HG02571 (cell line): ENCODE measurements at regions not wholly inside any gene's neighbourhood (a gene's known extent, or its start where the extent isn't known, plus 50 kb on each side); places are given as distances from the start of the nearest gene placed in this dataset.

Experiments used
- ATAC-seq: cut with Tn5 transposase; IDR thresholded peaks from one replicate; pipeline ENCODE4 v1.9.1; 2021; ENCODE audit warnings: mild to moderate bottlenecking, moderate library complexity; ENCODE audit not compliant: unreplicated experiment

DNA sequence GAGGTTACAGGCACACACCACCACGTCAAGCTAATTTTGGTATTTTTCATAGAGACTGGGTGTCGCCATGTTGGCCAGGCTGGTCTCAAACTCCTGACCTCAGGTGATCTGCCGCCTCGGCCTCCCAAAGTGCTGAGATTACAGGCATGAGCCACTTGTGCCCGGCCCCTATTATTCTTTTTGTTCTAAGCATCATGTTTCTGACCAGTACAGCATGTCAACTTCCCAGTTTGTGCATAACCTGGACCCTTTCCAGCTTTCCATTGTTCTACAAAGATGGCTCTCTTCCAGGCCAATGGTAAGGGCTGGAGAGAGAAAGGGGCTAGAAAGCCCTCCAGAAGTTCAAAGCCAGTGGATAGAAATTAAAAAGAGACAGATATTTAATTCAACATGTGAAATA is 91.3 kb upstream of the TNFAIP3 start:
- no peak for ATAC-seq

GRCh38 chr6:137776256-137776655 is 90.8 kb upstream of the TNFAIP3 start:
- ATAC-seq, result no peak

GRCh38 chr6:137776786-137777686 is 90.0 kb upstream of the TNFAIP3 start:
- no peak for ATAC-seq

DNA sequence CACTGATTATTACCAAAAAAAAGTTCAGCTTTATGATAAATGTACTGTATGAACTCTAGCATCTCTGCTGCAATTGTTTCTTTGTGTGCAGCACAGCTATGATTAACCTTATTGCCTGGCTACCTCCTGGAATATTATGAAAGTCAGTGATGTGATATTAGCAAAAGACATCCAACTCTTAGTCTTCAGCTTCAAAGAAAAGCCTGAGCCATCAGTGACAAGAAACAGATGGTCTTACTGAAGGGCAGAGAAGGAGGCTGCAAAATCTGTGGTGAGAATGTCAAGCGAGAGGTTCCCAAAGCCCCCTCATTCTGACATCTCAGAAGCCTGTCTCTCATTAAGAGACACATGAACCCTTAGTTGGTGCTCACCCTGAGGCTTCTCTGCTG is 89.4 kb upstream of the TNFAIP3 start:
- no peak for ATAC-seq

GRCh38 chr6:137779982-137780381 is 87.1 kb upstream of the TNFAIP3 start:
- no peak for ATAC-seq

DNA sequence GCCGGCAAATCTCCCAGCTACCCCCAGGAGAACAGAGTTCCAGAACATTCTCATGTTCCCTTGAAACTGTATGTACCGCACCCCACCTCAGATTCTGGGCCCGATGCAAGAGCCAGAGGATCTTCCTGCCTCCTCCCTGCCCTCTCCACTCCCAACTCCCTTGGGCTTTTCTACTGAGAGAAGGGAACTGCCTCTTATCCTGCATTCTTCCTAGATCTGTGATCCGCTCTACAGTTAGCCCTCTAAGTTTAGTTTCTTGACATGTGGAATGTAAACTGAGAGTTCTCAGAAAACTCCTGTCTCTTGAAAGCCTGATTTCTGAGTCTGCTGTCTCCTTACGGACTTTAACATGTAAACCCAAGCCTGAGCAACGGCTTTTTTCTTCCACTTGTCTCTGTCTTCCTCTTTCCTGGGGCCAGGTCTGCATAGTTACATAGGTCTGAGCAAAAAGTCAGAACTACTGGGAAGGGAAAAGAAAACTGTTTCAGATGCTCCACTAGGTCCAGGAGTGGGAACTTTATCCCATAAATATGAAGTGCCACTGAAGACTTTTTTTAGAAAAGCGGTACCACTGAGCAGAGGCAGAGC is 86.5 kb upstream of the TNFAIP3 start:
- no peak for ATAC-seq

DNA sequence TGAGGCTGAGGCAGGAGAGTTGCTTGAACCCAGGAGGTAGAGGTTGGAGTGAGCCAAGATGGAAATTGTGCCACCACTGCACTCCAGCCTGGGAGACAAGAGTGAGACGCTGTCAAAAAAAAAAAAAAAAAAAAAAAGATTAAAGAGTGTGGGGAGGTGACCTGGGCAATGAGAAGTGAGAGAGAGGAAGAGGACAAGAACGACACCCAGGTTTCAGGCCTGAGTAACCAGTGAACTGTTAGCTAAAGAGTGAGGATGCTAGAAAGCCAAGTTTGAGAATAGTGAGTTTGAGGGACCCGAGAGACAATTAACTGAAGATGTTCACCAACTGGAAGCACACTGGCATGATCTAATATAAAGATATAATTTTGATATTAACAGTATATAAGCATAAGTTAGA is 85.4 kb upstream of the TNFAIP3 start:
- ATAC-seq, result no peak

DNA sequence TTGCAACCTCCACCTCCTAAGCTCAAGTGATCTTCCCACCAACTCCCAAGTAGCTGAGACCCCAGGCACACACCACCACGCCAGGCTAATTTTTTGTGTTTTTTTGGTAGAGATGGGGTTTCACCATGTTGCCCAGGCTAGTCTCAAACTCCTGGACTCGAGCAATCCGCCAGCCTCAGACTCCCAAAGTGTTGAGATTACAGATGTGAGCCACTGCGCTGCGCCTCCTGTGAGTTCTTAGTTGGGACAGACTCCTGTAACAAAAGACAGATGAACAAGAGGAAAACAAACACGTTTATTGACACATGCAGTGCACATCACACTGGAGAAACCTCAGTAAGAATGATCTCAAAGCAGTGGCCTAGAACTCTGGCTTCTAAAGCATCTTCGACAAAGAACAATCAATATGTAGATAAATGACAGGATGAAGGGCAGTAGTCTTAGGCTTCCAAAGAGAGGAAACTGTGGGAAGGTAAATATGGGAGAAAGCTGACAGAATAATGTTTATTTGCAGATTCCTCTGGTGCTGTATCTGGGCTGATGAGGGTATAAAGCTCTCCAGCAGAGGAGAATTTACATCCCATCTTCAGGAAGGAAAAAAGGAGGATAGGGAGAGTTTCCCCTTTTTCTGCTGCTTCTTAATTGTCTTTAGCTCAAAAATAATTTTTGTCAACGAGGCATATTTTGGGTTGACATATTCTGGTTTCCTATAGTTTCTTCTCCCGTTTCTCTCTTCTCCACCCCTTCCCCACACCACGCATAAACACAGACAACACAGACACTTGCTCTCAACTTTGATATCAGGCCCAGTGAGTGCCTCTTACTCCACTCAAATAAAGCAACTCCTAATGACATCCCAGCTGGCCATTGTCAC is 84.7 kb upstream of the TNFAIP3 start:
- ATAC-seq, result no peak

DNA sequence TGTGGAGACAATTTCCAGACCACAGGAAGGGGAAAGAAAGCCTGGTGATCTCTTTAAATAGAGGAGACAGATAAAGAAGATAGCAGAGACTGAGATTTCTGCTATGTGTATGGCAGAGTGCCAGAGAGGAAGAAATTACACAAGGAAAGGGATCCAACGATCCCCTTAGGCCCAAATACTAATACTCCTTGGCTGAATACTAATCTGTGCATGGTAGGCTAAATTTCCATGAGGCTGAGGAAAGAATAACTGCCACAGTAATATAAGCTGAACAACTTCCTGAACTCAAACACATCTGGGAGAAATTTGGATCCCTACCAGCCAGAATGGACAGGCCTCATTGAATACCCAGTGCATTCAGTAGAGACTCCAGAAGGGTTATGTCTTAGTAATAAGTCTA is 83.3 kb upstream of the TNFAIP3 start:
- no peak for ATAC-seq

- no peak for ATAC-seq
Measured at GRCh38 chr6:137784583-137784982, 82.5 kb upstream of the TNFAIP3 start.

GRCh38 chr6:137787016-137787415 is 80.0 kb upstream of the TNFAIP3 start:
- no peak for ATAC-seq

DNA sequence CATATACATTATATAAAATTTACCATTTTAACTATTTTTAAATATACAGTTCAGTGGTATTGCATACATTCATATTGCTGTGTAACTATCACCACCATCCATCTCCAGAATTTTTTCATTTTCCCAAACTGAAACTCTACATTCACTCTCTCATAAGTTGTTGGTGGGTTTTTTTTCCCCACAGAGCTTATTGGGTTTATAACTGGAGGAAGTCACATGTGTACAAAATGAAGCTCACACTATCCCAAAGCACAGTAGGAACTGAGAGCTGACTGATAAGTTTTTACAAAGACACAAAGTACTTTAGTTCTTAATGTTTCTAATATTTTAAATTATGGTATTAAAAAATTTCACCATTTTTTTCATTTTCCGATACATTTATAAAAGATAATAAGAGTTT is 78.8 kb upstream of the TNFAIP3 start:
- ATAC-seq, result no peak

DNA sequence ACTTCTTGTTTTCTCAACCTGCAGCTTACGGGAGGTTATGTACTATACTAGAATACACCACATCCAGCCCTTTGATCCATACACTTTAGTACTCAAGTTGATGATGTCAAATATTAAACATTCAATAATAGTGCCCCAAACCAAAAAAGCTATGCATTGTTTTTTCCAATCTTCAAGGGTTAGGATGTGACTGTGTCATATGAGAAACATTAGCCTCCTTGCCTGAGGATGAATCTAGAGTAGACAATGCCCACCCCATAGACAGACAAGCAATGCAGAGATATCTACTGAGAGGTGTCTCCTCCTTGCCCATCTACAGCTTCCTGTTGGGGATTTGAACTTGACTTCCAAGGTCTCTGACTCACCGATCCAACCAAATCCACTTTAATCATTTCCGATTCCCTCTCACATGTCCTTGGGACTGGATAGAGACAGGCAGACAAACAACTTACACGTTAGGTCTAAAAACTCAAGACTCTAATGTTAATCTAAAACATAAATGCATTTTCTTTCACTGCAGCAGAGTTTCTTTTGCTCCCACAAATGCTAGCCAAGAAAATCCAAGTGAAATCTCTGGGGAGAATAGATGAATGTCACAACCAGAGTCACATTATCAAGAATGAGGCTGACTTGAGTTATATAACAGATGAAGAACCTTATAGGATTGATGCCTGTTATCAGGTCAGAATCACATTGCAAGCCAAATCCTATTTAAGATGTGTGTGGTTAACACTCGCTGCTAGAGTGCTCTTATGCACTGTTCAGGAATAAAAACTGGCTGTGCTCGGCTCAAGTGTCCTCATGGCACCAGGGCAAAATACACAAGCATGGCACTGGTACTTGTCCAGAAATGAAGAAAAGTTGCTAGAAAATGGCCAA is 75.5 kb upstream of the TNFAIP3 start:
- no peak for ATAC-seq

GRCh38 chr6:137792160-137793033 is 74.7 kb upstream of the TNFAIP3 start:
- ATAC-seq, result no peak

GRCh38 chr6:137793805-137794515 is 73.1 kb upstream of the TNFAIP3 start:
- no peak for ATAC-seq

- no peak for ATAC-seq
Measured at GRCh38 chr6:137794516-137795201, 72.4 kb upstream of the TNFAIP3 start.

GRCh38 chr6:137795501-137795900 is 71.6 kb upstream of the TNFAIP3 start:
- no peak for ATAC-seq

DNA sequence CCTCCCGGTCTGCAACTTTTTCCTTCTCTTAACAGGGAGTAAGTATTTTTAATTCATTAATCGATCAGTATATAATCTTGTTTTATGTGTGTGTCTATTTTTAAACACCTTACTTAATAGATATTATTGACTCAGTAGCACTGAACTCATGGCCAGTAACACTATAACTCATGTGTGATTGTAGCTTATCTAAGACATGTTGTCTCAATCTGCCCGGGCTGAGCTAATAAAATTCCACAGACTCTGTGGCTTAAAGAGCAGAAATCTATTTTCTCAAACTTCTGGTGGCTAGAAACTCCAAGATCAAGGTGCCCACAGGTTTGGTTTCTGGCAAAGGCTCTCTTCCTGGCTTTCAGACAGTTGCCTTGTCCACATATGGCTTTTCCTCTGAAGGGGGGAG is 68.8 kb upstream of the TNFAIP3 start:
- no peak for ATAC-seq
